GM23338 (cell line): ENCODE measurements at regions not wholly inside any gene's neighbourhood (a gene's known extent, or its start where the extent isn't known, plus 50 kb on each side); places are given as distances from the start of the nearest gene placed in this dataset.

Experiments
- ATAC-seq: fragments of 200-7000 bp; cut with Tn5 transposase; 3 replicates; pipeline ENCODE4 v1.9.1; 2020
- DNase-seq: peaks from one replicate; pipeline ENCODE4 v3.0.0-alpha.2; 2015; ENCODE audit warnings: low spot score
- H2AFZ ChIP-seq: fragments of 200-600 bp; sonication (generic); 2 replicates; pipeline ENCODE4 v1.8.0; 2016; ENCODE audit warnings: antibody characterized with exemption, mild to moderate bottlenecking, moderate library complexity
- H3F3A ChIP-seq: fragments of 200-600 bp; sonication (generic); replicated peaks from 2 replicates; pipeline ENCODE4 v1.8.0; 2017; ENCODE audit warnings: antibody characterized with exemption, mixed run types, low read depth
- H3K27ac ChIP-seq: fragments of 200-600 bp; sonication (generic); 2 replicates; pipeline ENCODE4 v1.6.1; 2016; ENCODE audit warnings: low read depth
- H3K27me3 ChIP-seq: fragments of 200-600 bp; sonication (generic); 2 replicates; pipeline ENCODE4 v1.8.0; 2016; ENCODE audit warnings: mild to moderate bottlenecking, mixed run types, moderate library complexity; ENCODE audit not compliant: insufficient read depth
- H3K36me3 ChIP-seq: fragments of 200-600 bp; sonication (generic); 2 replicates; pipeline ENCODE4 v1.8.0; 2016; ENCODE audit warnings: mild to moderate bottlenecking; ENCODE audit not compliant: insufficient read depth
- H3K4me1 ChIP-seq: fragments of 200-600 bp; sonication (generic); 2 replicates; pipeline ENCODE4 v1.8.0; 2016; ENCODE audit warnings: mild to moderate bottlenecking, moderate library complexity; ENCODE audit not compliant: insufficient read depth
- H3K4me2 ChIP-seq: fragments of 200-600 bp; sonication (generic); 2 replicates; pipeline ENCODE4 v1.7.1; 2017; ENCODE audit warnings: mixed run types
- H3K4me3 ChIP-seq: fragments of 200-600 bp; sonication (generic); 2 replicates; pipeline ENCODE4 v1.6.1; 2016; ENCODE audit warnings: mixed run types
- H3K79me2 ChIP-seq: fragments of 200-600 bp; sonication (generic); replicated peaks from 2 replicates; pipeline ENCODE4 v1.8.0; 2017; ENCODE audit warnings: mild to moderate bottlenecking; ENCODE audit not compliant: insufficient read depth
- H3K9me2 ChIP-seq: fragments of 200-600 bp; sonication (generic); 2 replicates; pipeline ENCODE4 v1.8.0; 2017; ENCODE audit not compliant: insufficient read depth
- H4K20me1 ChIP-seq: fragments of 200-600 bp; sonication (generic); replicated peaks from 2 replicates; pipeline ENCODE4 v1.8.0; 2017; ENCODE audit warnings: mild to moderate bottlenecking; ENCODE audit not compliant: insufficient read depth
- H3K27ac Mint-ChIP-seq: 2 replicates; pipeline ENCODE4 v1.8.0; 2020; ENCODE audit warnings: inconsistent platforms, mild to moderate bottlenecking, moderate library complexity, mixed read lengths
- H3K27me3 Mint-ChIP-seq: 3 replicates; pipeline ENCODE4 v1.8.0; 2022; ENCODE audit warnings: low read depth, mild to moderate bottlenecking, moderate library complexity, mixed read lengths, inconsistent platforms; ENCODE audit not compliant: insufficient read depth, poor library complexity
- H3K36me3 Mint-ChIP-seq: 3 replicates; pipeline ENCODE4 v1.8.0; 2021; ENCODE audit warnings: low read depth, mild to moderate bottlenecking, inconsistent platforms, moderate library complexity, mixed read lengths
- H3K4me1 Mint-ChIP-seq: 3 replicates; pipeline ENCODE4 v1.8.0; 2020; ENCODE audit warnings: mild to moderate bottlenecking, inconsistent platforms, mixed read lengths
- H3K4me3 Mint-ChIP-seq: 3 replicates; pipeline ENCODE4 v1.8.0; 2021; ENCODE audit warnings: moderate library complexity, mild to moderate bottlenecking, inconsistent platforms, mixed read lengths
- H3K9me3 Mint-ChIP-seq: 3 replicates; pipeline ENCODE4 v1.8.0; 2020; ENCODE audit warnings: moderate library complexity, mild to moderate bottlenecking, inconsistent platforms, mixed read lengths
- ETS1 ChIP-seq: IDR thresholded peaks from 2 replicates; pipeline ENCODE4 v1.6.1; 2016; ENCODE audit warnings: antibody characterized with exemption
- ZNF114 ChIP-seq: fragments of 250-450 bp; sonication (Bioruptor Pico); IDR thresholded peaks from 2 replicates; pipeline ENCODE4 v1.5.0; 2020; ENCODE audit warnings: mild to moderate bottlenecking, moderate library complexity
- ZNF331 ChIP-seq: fragments of 250-450 bp; sonication (Bioruptor Pico); IDR thresholded peaks from 2 replicates; pipeline ENCODE4 v1.5.0; 2020; ENCODE audit warnings: low read depth, mild to moderate bottlenecking, moderate library complexity
- TF ChIP-seq, protein P1 (sequence below): fragments of 250-450 bp; sonication (Bioruptor Pico); IDR thresholded peaks from 2 replicates; pipeline ENCODE4 v1.5.0; 2020; ENCODE audit warnings: mild to moderate bottlenecking, moderate library complexity

- Mint-ChIP-seq H3K9me3 (no peaks in the 10 kb centered on the region), H3K27me3 (no peaks in the 10 kb centered on the region), H3K4me1 (0 out of 3 replicates have a peak, but pooled peaks cover 3% of the 10 kb centered on the region), H3K4me3 (no peak overlapping the region), H3K27ac (no peak overlapping the region), H3K36me3 (no peaks in the 10 kb centered on the region)
- ATAC-seq (no peak), DNase-seq (no peak)
- H3K36me3 ChIP-seq, result no peaks in the 10 kb centered on the region
- H3F3A ChIP-seq, result no peaks in the 10 kb centered on the region
- no peak for TF ChIP-seq ZNF114 (CRISPR knock-in tag)
- H3K9me2 ChIP-seq, result no peaks in the 10 kb centered on the region
- H3K79me2 ChIP-seq, result no peaks in the 10 kb centered on the region
- no peaks in the 10 kb centered on the region for H4K20me1 ChIP-seq
- H3K27ac ChIP-seq, result no peak overlapping the region
- no peak overlapping the region for H3K4me3 ChIP-seq
- H2AFZ ChIP-seq, result no peak overlapping the region
- H3K4me2 ChIP-seq, result no peak overlapping the region
- H3K4me1 ChIP-seq, result no peaks in the 10 kb centered on the region
- H3K27me3 ChIP-seq, result no peaks in the 10 kb centered on the region
Measured at GRCh38 chr1:36607263-36607651, 124.5 kb upstream of the CSF3R start.

- H3K4me1 Mint-ChIP-seq, result 0 out of 3 replicates have a peak, but pooled peaks cover 3% of the 10 kb centered on the region
- ATAC-seq (no peak), DNase-seq (no peak)
- H3K4me3 Mint-ChIP-seq, result no peak overlapping the region
- no peak for TF ChIP-seq ZNF331 (CRISPR knock-in tag)
- TF ChIP-seq, protein P1, sequence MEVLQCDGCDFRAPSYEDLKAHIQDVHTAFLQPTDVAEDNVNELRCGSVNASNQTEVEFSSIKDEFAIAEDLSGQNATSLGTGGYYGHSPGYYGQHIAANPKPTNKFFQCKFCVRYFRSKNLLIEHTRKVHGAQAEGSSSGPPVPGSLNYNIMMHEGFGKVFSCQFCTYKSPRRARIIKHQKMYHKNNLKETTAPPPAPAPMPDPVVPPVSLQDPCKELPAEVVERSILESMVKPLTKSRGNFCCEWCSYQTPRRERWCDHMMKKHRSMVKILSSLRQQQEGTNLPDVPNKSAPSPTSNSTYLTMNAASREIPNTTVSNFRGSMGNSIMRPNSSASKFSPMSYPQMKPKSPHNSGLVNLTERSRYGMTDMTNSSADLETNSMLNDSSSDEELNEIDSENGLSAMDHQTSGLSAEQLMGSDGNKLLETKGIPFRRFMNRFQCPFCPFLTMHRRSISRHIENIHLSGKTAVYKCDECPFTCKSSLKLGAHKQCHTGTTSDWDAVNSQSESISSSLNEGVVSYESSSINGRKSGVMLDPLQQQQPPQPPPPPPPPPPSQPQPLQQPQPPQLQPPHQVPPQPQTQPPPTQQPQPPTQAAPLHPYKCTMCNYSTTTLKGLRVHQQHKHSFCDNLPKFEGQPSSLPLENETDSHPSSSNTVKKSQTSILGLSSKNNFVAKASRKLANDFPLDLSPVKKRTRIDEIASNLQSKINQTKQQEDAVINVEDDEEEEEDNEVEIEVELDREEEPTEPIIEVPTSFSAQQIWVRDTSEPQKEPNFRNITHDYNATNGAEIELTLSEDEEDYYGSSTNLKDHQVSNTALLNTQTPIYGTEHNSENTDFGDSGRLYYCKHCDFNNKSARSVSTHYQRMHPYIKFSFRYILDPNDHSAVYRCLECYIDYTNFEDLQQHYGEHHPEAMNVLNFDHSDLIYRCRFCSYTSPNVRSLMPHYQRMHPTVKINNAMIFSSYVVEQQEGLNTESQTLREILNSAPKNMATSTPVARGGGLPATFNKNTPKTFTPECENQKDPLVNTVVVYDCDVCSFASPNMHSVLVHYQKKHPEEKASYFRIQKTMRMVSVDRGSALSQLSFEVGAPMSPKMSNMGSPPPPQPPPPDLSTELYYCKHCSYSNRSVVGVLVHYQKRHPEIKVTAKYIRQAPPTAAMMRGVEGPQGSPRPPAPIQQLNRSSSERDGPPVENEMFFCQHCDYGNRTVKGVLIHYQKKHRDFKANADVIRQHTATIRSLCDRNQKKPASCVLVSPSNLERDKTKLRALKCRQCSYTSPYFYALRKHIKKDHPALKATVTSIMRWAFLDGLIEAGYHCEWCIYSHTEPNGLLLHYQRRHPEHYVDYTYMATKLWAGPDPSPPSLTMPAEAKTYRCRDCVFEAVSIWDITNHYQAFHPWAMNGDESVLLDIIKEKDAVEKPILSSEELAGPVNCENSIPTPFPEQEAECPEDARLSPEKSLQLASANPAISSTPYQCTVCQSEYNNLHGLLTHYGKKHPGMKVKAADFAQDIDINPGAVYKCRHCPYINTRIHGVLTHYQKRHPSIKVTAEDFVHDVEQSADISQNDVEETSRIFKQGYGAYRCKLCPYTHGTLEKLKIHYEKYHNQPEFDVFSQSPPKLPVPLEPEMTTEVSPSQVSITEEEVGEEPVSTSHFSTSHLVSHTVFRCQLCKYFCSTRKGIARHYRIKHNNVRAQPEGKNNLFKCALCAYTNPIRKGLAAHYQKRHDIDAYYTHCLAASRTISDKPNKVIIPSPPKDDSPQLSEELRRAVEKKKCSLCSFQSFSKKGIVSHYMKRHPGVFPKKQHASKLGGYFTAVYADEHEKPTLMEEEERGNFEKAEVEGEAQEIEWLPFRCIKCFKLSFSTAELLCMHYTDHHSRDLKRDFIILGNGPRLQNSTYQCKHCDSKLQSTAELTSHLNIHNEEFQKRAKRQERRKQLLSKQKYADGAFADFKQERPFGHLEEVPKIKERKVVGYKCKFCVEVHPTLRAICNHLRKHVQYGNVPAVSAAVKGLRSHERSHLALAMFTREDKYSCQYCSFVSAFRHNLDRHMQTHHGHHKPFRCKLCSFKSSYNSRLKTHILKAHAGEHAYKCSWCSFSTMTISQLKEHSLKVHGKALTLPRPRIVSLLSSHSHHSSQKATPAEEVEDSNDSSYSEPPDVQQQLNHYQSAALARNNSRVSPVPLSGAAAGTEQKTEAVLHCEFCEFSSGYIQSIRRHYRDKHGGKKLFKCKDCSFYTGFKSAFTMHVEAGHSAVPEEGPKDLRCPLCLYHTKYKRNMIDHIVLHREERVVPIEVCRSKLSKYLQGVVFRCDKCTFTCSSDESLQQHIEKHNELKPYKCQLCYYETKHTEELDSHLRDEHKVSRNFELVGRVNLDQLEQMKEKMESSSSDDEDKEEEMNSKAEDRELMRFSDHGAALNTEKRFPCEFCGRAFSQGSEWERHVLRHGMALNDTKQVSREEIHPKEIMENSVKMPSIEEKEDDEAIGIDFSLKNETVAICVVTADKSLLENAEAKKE, result no peak
- TF ChIP-seq ETS1, result no peak
- Histone ChIP-seq H3K79me2 (no peaks in the 10 kb centered on the region), H3K27me3 (no peaks in the 10 kb centered on the region), H3K4me3 (no peak overlapping the region), H3K36me3 (no peaks in the 10 kb centered on the region), H2AFZ (no peak overlapping the region), H3K27ac (no peak overlapping the region), H3K4me2 (no peak overlapping the region), H4K20me1 (no peaks in the 10 kb centered on the region), H3K9me2 (no peaks in the 10 kb centered on the region), H3K4me1 (no peaks in the 10 kb centered on the region), H3F3A (no peaks in the 10 kb centered on the region)
- no peaks in the 10 kb centered on the region for H3K27me3 Mint-ChIP-seq
- no peaks in the 10 kb centered on the region for H3K36me3 Mint-ChIP-seq
- no peak overlapping the region for H3K27ac Mint-ChIP-seq
- no peaks in the 10 kb centered on the region for H3K9me3 Mint-ChIP-seq
Measured at GRCh38 chr1:36606641-36607262, 124.0 kb upstream of the CSF3R start.
